ENCODE measurements at regions not wholly inside any gene's neighbourhood (a gene's known extent, or its start where the extent isn't known, plus 50 kb on each side); places are given as distances from the start of the nearest gene placed in this dataset.

GRCh38 chr2:217631115-217631514 lies 371.7 kb downstream of the TNS1 start:
- no peak for DNase-seq (ENCODE audit: low read depth)
- H3K4me3 ChIP-seq (ENCODE audit: low read depth, low read length): no peak overlapping the region
- TF ChIP-seq CTCF (IDR thresholded peaks at IDR 0.05; ENCODE audit: insufficient read depth, low read length): no peak

- DNase-seq (ENCODE audit: low read depth): no peak
- H3K4me3 ChIP-seq (ENCODE audit: low read depth, low read length): no peak overlapping the region
- no peak for TF ChIP-seq CTCF (IDR thresholded peaks at IDR 0.05; ENCODE audit: insufficient read depth, low read length)
These were observed 373.4 kb downstream of the TNS1 start for GRCh38 chr2:217629347-217629746.

GRCh38 chr2:217628061-217628460 lies 374.7 kb downstream of the TNS1 start:
- TF ChIP-seq CTCF (IDR thresholded peaks at IDR 0.05; ENCODE audit: insufficient read depth, low read length): no peak
- no peak overlapping the region for H3K4me3 ChIP-seq (ENCODE audit: low read depth, low read length)
- no peak for DNase-seq (ENCODE audit: low read depth)

GRCh38 chr2:217626926-217627325 lies 375.9 kb downstream of the TNS1 start:
- DNase-seq (ENCODE audit: low read depth): no peak
- no peak overlapping the region for H3K4me3 ChIP-seq (ENCODE audit: low read depth, low read length)
- TF ChIP-seq CTCF (IDR thresholded peaks at IDR 0.05; ENCODE audit: insufficient read depth, low read length): no peak

GRCh38 chr2:217625557-217626169 lies 377.1 kb downstream of the TNS1 start:
- DNase-seq (ENCODE audit: low read depth): peak; percentile 23
- no peak for TF ChIP-seq CTCF (IDR thresholded peaks at IDR 0.05; ENCODE audit: insufficient read depth, low read length)
- H3K4me3 ChIP-seq (ENCODE audit: low read depth, low read length): no peak overlapping the region

- no peak for DNase-seq (ENCODE audit: low read depth)
- TF ChIP-seq CTCF (IDR thresholded peaks at IDR 0.05; ENCODE audit: insufficient read depth, low read length): no peak
These were observed 379.4 kb downstream of the TNS1 start for GRCh38 chr2:217623281-217623912.

More at GRCh38 chr2:217623281-217623912, 379.4 kb downstream of the TNS1 start:
- H3K4me3 ChIP-seq (ENCODE audit: low read depth, low read length): no peak overlapping the region

Measured in fibroblast of the aortic adventitia (primary cell).